ENCODE measurements at regions not wholly inside any gene's neighbourhood (a gene's known extent, or its start where the extent isn't known, plus 50 kb on each side); places are given as distances from the start of the nearest gene placed in this dataset.

DNA sequence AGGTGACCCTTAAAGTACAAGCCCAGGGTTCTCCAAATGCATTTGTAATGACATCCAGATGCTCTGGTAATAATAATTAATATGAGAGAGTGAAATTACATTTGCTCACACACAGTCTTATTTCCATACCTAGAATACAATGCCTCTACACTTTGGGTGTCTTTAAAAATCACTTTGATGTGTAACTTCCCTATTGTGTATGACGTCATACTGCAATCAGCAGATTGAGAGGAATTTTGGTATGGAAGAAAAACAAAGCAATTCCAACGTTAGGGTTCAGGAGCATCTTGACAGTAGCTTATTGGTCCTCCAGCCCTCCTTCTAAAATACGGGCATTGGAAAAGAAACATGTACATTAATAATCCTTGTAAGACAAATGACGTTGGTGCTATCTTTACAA, 670.6 kb upstream of the ZNF385D start:
- no peaks in the 10 kb centered on the region for H3K9me2 ChIP-seq (replicated peaks; ENCODE audit: low read length)
- CTCF ChIA-PET, result no interaction called here
- H3K27me3 ChIP-seq (ENCODE audit: low read length), result no peaks in the 10 kb centered on the region

GRCh38 chr3:22431334-22431733, 680.3 kb upstream of the ZNF385D start:
- TF ChIP-seq, protein P1, sequence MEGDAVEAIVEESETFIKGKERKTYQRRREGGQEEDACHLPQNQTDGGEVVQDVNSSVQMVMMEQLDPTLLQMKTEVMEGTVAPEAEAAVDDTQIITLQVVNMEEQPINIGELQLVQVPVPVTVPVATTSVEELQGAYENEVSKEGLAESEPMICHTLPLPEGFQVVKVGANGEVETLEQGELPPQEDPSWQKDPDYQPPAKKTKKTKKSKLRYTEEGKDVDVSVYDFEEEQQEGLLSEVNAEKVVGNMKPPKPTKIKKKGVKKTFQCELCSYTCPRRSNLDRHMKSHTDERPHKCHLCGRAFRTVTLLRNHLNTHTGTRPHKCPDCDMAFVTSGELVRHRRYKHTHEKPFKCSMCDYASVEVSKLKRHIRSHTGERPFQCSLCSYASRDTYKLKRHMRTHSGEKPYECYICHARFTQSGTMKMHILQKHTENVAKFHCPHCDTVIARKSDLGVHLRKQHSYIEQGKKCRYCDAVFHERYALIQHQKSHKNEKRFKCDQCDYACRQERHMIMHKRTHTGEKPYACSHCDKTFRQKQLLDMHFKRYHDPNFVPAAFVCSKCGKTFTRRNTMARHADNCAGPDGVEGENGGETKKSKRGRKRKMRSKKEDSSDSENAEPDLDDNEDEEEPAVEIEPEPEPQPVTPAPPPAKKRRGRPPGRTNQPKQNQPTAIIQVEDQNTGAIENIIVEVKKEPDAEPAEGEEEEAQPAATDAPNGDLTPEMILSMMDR (conservative IDR thresholded peaks at IDR 0.05; ENCODE audit: low read depth, low read length), result no peak
- TF ChIP-seq EZH2phosphoT487 (IDR thresholded peaks at IDR 0.05; ENCODE audit: borderline replicate concordance, low read length) (no peak), EZH2 (IDR thresholded peaks at IDR 0.05; ENCODE audit: low read length, unreplicated experiment) (no peak)
- Histone ChIP-seq H3K36me3 (ENCODE audit: low read depth, low read length) (no peaks in the 10 kb centered on the region), H3K9me2 (replicated peaks; ENCODE audit: low read length) (no peaks in the 10 kb centered on the region), H4K20me1 (ENCODE audit: low read length) (no peaks in the 10 kb centered on the region), H3K27ac (ENCODE audit: low read length) (no peak overlapping the region), H3K4me1 (ENCODE audit: insufficient read depth, low read length) (no peaks in the 10 kb centered on the region), H3K9ac (ENCODE audit: low read length) (no peak overlapping the region), H3K4me3 (ENCODE audit: low read length) (no peak overlapping the region), H3K79me2 (ENCODE audit: low read length) (no peaks in the 10 kb centered on the region), H3K27me3 (ENCODE audit: low read length) (no peaks in the 10 kb centered on the region), H3K9me3 (ENCODE audit: low read length) (no peaks in the 10 kb centered on the region), H3F3A (ENCODE audit: low read length, unreplicated experiment) (no peaks in the 10 kb centered on the region), H2AFZ (ENCODE audit: low read length) (no peak overlapping the region), H3K4me2 (ENCODE audit: low read length) (no peak overlapping the region)
- POLR2A ChIA-PET (ENCODE audit: unreplicated experiment), result no interaction called here
- ATAC-seq (no peak), DNase-seq (no peak)
- BruUV-seq (replicated peaks), result no TSS peak
- CTCF ChIA-PET, result no interaction called here
- intact Hi-C loops (cut with micrococcal nuclease), result no loop called here

More for the DNA sequence above, 670.6 kb upstream of the ZNF385D start:
- Histone ChIP-seq H3K4me3 (ENCODE audit: low read length) (no peak overlapping the region), H4K20me1 (ENCODE audit: low read length) (no peaks in the 10 kb centered on the region), H3F3A (ENCODE audit: low read length, unreplicated experiment) (no peaks in the 10 kb centered on the region), H3K4me2 (ENCODE audit: low read length) (no peak overlapping the region), H3K79me2 (ENCODE audit: low read length) (no peaks in the 10 kb centered on the region), H2AFZ (ENCODE audit: low read length) (no peak overlapping the region), H3K27ac (ENCODE audit: low read length) (no peak overlapping the region), H3K9ac (ENCODE audit: low read length) (no peak overlapping the region), H3K36me3 (ENCODE audit: low read depth, low read length) (no peaks in the 10 kb centered on the region), H3K9me3 (ENCODE audit: low read length) (no peaks in the 10 kb centered on the region), H3K4me1 (ENCODE audit: insufficient read depth, low read length) (no peaks in the 10 kb centered on the region)
- no TSS peak for BruUV-seq (replicated peaks)
- TF ChIP-seq EZH2phosphoT487 (IDR thresholded peaks at IDR 0.05; ENCODE audit: borderline replicate concordance, low read length), result no peak
- TF ChIP-seq, protein P1 (conservative IDR thresholded peaks at IDR 0.05; ENCODE audit: low read depth, low read length), result no peak
- TF ChIP-seq EZH2 (IDR thresholded peaks at IDR 0.05; ENCODE audit: low read length, unreplicated experiment), result no peak
- ATAC-seq (no peak), DNase-seq (no peak)
- POLR2A ChIA-PET (ENCODE audit: unreplicated experiment), result no interaction called here
- intact Hi-C loops (cut with micrococcal nuclease), result no loop called here

DNA sequence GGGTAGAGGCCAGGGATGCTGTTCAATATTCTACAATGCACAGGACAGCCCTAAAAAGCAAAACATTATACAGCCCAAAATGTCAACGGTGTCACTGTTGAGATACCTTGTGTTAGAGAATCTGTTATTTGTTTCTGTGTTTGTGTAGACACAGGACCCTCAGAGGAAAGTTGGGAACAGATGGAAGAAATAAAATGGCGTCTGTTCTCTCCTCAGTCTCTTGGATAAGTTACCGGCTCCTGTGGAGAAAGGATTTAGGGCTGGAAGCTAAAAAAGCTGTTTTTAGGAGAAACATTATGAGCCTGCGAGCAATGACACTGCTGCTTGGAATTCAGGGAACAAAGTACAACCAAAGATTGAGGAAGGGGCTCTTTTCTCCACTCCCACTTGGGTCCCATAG, 688.6 kb upstream of the ZNF385D start:
- H3K79me2 ChIP-seq (ENCODE audit: low read length), result no peaks in the 10 kb centered on the region
- BruUV-seq (replicated peaks), result no TSS peak
- no peaks in the 10 kb centered on the region for H3K9me2 ChIP-seq (replicated peaks; ENCODE audit: low read length)
- CTCF ChIA-PET, result no interaction called here
- DNase-seq, result no peak
- POLR2A ChIA-PET (ENCODE audit: unreplicated experiment), result no interaction called here
- no peak overlapping the region for H2AFZ ChIP-seq (ENCODE audit: low read length)
- H3K4me1 ChIP-seq (ENCODE audit: insufficient read depth, low read length), result no peaks in the 10 kb centered on the region
- H3K27me3 ChIP-seq (ENCODE audit: low read length), result no peaks in the 10 kb centered on the region
- H3K9me3 ChIP-seq (ENCODE audit: low read length), result no peaks in the 10 kb centered on the region
- H3F3A ChIP-seq (ENCODE audit: low read length, unreplicated experiment), result no peaks in the 10 kb centered on the region
- intact Hi-C loops (cut with micrococcal nuclease), result no loop called here
- H3K4me2 ChIP-seq (ENCODE audit: low read length), result no peak overlapping the region
- no peak for ATAC-seq
- H3K36me3 ChIP-seq (ENCODE audit: low read depth, low read length), result no peaks in the 10 kb centered on the region
- H3K9ac ChIP-seq (ENCODE audit: low read length), result no peak overlapping the region
- H3K27ac ChIP-seq (ENCODE audit: low read length), result no peak overlapping the region
- H3K4me3 ChIP-seq (ENCODE audit: low read length), result no peak overlapping the region
- TF ChIP-seq, protein P1 (conservative IDR thresholded peaks at IDR 0.05; ENCODE audit: low read depth, low read length), result no peak
- TF ChIP-seq EZH2phosphoT487 (IDR thresholded peaks at IDR 0.05; ENCODE audit: borderline replicate concordance, low read length) (no peak), EZH2 (IDR thresholded peaks at IDR 0.05; ENCODE audit: low read length, unreplicated experiment) (no peak)
- no peaks in the 10 kb centered on the region for H4K20me1 ChIP-seq (ENCODE audit: low read length)
